ENCODE measurements at regions not wholly inside any gene's neighbourhood (a gene's known extent, or its start where the extent isn't known, plus 50 kb on each side); places are given as distances from the start of the nearest gene placed in this dataset.

DNA sequence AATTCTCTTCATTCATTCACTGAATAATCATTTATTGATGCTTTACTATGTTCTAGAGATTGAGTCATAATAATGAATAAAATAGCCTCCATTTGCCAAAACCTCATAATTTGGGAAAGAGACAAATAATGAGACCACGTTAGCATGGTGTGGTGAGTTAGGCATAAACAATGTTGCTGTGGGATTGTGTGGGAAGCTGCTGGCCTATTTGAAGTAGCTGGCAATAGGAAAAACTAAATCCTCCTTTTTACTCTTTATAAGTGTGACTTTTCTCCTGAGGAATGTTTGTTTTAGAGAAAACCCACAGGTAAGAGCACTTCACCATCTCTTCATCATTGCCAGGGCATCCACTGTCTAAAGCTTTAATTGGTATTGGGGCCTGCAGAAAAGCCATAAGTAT is 95.3 kb downstream of the AREG start:
- Histone ChIP-seq H3K27me3 (ENCODE audit: insufficient read depth, low read length) (no peaks in the 10 kb centered on the region), H3K9me3 (ENCODE audit: insufficient read depth, low read depth, low read length) (no peaks in the 10 kb centered on the region), H3K4me2 (ENCODE audit: low read length) (peak overlapping the region; percentile 27), H3K4me3 (ENCODE audit: insufficient read depth, low read depth, low read length) (no peak overlapping the region), H2AFZ (ENCODE audit: low read depth, low read length) (no peak overlapping the region), H3K4me1 (ENCODE audit: insufficient read depth, low read length) (peaks cover 12% of the 10 kb centered on the region), H3K79me2 (ENCODE audit: insufficient read depth, low read length) (no peaks in the 10 kb centered on the region), H4K20me1 (ENCODE audit: insufficient read depth, low read length) (no peaks in the 10 kb centered on the region), H3K9ac (ENCODE audit: low read length) (no peak overlapping the region), H3K36me3 (ENCODE audit: insufficient read depth, low read length) (no peaks in the 10 kb centered on the region), H3K27ac (ENCODE audit: low read depth, low read length) (no peak overlapping the region)
- H3K9me3 Mint-ChIP-seq (ENCODE audit: unreplicated experiment), result no peaks in the 10 kb centered on the region
- H3K27ac Mint-ChIP-seq (ENCODE audit: unreplicated experiment), result peak overlapping the region; percentile 28
- H3K4me3 Mint-ChIP-seq (ENCODE audit: unreplicated experiment), result no peak overlapping the region
- FAIRE-seq, result peak; percentile 29
- peaks cover 18% of the 10 kb centered on the region for H3K4me1 Mint-ChIP-seq (ENCODE audit: low read depth, unreplicated experiment)
- no peaks in the 10 kb centered on the region for H3K27me3 Mint-ChIP-seq (ENCODE audit: low read depth, unreplicated experiment)
- TF ChIP-seq, protein P1, sequence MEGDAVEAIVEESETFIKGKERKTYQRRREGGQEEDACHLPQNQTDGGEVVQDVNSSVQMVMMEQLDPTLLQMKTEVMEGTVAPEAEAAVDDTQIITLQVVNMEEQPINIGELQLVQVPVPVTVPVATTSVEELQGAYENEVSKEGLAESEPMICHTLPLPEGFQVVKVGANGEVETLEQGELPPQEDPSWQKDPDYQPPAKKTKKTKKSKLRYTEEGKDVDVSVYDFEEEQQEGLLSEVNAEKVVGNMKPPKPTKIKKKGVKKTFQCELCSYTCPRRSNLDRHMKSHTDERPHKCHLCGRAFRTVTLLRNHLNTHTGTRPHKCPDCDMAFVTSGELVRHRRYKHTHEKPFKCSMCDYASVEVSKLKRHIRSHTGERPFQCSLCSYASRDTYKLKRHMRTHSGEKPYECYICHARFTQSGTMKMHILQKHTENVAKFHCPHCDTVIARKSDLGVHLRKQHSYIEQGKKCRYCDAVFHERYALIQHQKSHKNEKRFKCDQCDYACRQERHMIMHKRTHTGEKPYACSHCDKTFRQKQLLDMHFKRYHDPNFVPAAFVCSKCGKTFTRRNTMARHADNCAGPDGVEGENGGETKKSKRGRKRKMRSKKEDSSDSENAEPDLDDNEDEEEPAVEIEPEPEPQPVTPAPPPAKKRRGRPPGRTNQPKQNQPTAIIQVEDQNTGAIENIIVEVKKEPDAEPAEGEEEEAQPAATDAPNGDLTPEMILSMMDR (IDR thresholded peaks at IDR 0.05; ENCODE audit: insufficient read depth, low read depth, low read length), result no peak
- no peak for TF ChIP-seq EZH2 (IDR thresholded peaks at IDR 0.05; ENCODE audit: insufficient read depth, low read length)
- H3K36me3 Mint-ChIP-seq (ENCODE audit: low read depth, unreplicated experiment), result no peaks in the 10 kb centered on the region
- peak; percentile 91 for DNase-seq (ENCODE audit: low read depth)

DNA sequence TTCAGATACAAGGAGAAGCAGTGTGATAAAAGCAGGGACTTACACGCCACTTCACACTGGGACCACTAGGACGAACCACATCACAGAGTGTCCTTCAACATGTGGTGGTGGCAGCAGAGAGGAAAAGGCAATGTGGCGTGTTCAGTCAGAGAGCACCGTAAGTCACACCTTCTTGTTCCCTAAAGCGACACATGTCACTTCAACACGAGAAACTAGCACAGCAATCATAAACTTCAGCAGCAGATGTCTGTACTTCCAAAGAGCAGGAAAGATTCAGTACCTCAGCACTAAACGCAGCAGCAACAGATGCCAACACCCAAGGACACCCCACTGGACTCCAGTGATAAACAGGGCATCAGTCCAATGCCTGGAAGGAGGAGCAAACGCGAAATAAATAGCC is 96.7 kb downstream of the AREG start:
- TF ChIP-seq EZH2 (IDR thresholded peaks at IDR 0.05; ENCODE audit: insufficient read depth, low read length), result no peak
- TF ChIP-seq, protein P1 (IDR thresholded peaks at IDR 0.05; ENCODE audit: insufficient read depth, low read depth, low read length), result no peak
- peaks cover 23% of the 10 kb centered on the region for H3K4me1 Mint-ChIP-seq (ENCODE audit: low read depth, unreplicated experiment)

DNA sequence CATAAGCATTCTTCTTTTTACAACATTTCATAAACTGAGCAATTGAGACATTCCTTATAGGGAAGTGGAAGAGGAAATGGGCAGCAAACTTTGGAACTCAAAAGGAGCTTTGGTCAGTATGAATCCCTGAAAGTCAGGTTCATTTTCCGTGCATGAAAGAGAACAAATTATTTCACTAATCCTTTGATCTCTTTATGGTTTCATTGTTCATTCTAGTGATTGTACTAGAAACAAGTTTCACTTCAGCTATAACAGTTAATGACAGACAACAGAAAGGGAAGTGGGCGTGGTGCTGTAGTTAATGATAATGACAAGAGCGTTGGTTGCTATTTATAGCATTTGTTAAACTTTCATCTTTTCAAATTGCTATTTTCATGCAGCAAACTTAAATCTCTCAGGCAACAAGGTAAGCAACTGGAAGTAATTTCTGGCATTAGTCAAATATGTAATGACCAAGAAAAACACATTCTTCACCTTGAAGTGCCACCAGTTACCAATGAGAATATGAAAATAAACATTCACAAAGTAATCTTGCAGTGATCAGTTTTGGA is 98.4 kb downstream of the AREG start:
- no peak for TF ChIP-seq EZH2 (IDR thresholded peaks at IDR 0.05; ENCODE audit: insufficient read depth, low read length)
- TF ChIP-seq, protein P1 (IDR thresholded peaks at IDR 0.05; ENCODE audit: insufficient read depth, low read depth, low read length), result no peak
- peak; percentile 43 for DNase-seq (ENCODE audit: low read depth)
- no peaks in the 10 kb centered on the region for H3K27me3 ChIP-seq (ENCODE audit: insufficient read depth, low read length)
- H3K36me3 ChIP-seq (ENCODE audit: insufficient read depth, low read length), result no peaks in the 10 kb centered on the region
- H4K20me1 ChIP-seq (ENCODE audit: insufficient read depth, low read length), result no peaks in the 10 kb centered on the region
- H3K36me3 Mint-ChIP-seq (ENCODE audit: low read depth, unreplicated experiment), result no peaks in the 10 kb centered on the region
- no peaks in the 10 kb centered on the region for H3K9me3 ChIP-seq (ENCODE audit: insufficient read depth, low read depth, low read length)
- H3K4me3 ChIP-seq (ENCODE audit: insufficient read depth, low read depth, low read length), result no peak overlapping the region
- H3K4me2 ChIP-seq (ENCODE audit: low read length), result peak overlapping the region; percentile 49
- H3K9ac ChIP-seq (ENCODE audit: low read length), result no peak overlapping the region
- no peaks in the 10 kb centered on the region for H3K79me2 ChIP-seq (ENCODE audit: insufficient read depth, low read length)
- H2AFZ ChIP-seq (ENCODE audit: low read depth, low read length), result no peak overlapping the region
- no peak overlapping the region for H3K27ac ChIP-seq (ENCODE audit: low read depth, low read length)
- peaks cover 20% of the 10 kb centered on the region for H3K4me1 Mint-ChIP-seq (ENCODE audit: low read depth, unreplicated experiment)
- no peaks in the 10 kb centered on the region for H3K27me3 Mint-ChIP-seq (ENCODE audit: low read depth, unreplicated experiment)
- H3K27ac Mint-ChIP-seq (ENCODE audit: unreplicated experiment), result peak overlapping the region; percentile 70
- FAIRE-seq, result no peak
- H3K4me1 ChIP-seq (ENCODE audit: insufficient read depth, low read length), result peaks cover 12% of the 10 kb centered on the region
- no peak overlapping the region for H3K4me3 Mint-ChIP-seq (ENCODE audit: unreplicated experiment)
- H3K9me3 Mint-ChIP-seq (ENCODE audit: unreplicated experiment), result no peaks in the 10 kb centered on the region

More for the DNA sequence above, 96.7 kb downstream of the AREG start:
- H3K79me2 ChIP-seq (ENCODE audit: insufficient read depth, low read length), result no peaks in the 10 kb centered on the region
- H3K27me3 ChIP-seq (ENCODE audit: insufficient read depth, low read length), result no peaks in the 10 kb centered on the region
- H3K27ac Mint-ChIP-seq (ENCODE audit: unreplicated experiment), result no peak overlapping the region
- no peak overlapping the region for H2AFZ ChIP-seq (ENCODE audit: low read depth, low read length)
- FAIRE-seq (no peak), DNase-seq (ENCODE audit: low read depth) (no peak)
- no peaks in the 10 kb centered on the region for H3K27me3 Mint-ChIP-seq (ENCODE audit: low read depth, unreplicated experiment)
- no peak overlapping the region for H3K4me3 Mint-ChIP-seq (ENCODE audit: unreplicated experiment)
- no peaks in the 10 kb centered on the region for H4K20me1 ChIP-seq (ENCODE audit: insufficient read depth, low read length)
- H3K36me3 Mint-ChIP-seq (ENCODE audit: low read depth, unreplicated experiment), result no peaks in the 10 kb centered on the region
- H3K4me2 ChIP-seq (ENCODE audit: low read length), result no peak overlapping the region
- H3K27ac ChIP-seq (ENCODE audit: low read depth, low read length), result no peak overlapping the region
- H3K9me3 ChIP-seq (ENCODE audit: insufficient read depth, low read depth, low read length), result no peaks in the 10 kb centered on the region
- H3K36me3 ChIP-seq (ENCODE audit: insufficient read depth, low read length), result no peaks in the 10 kb centered on the region
- H3K9ac ChIP-seq (ENCODE audit: low read length), result no peak overlapping the region
- peaks cover 12% of the 10 kb centered on the region for H3K4me1 ChIP-seq (ENCODE audit: insufficient read depth, low read length)
- H3K9me3 Mint-ChIP-seq (ENCODE audit: unreplicated experiment), result no peaks in the 10 kb centered on the region
- no peak overlapping the region for H3K4me3 ChIP-seq (ENCODE audit: insufficient read depth, low read depth, low read length)
